ENCODE measurements at regions not wholly inside any gene's neighbourhood (a gene's known extent, or its start where the extent isn't known, plus 50 kb on each side); places are given as distances from the start of the nearest gene placed in this dataset.

DNA sequence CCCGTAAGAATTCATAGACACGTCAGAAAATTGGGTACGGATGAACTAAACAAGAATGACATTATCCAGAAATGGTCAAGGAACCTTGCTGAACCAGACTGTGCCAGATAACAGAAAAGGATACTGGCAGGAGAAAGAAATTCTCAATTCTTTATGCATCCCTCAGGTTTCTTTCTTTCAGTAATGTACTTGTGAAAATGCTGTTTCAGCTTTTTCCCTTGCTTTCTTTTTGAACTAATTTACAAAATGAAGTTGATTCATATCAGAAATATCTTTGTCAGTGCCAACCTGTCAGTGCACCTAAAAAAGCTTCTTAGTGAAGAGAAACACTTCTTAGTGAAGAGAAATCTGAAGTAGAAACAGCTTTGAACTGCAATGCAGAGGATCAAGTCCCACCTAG lies 643.6 kb upstream of the RORB start:
- no peak for DNase-seq (ENCODE audit: low read depth)
- TF ChIP-seq, protein P1, sequence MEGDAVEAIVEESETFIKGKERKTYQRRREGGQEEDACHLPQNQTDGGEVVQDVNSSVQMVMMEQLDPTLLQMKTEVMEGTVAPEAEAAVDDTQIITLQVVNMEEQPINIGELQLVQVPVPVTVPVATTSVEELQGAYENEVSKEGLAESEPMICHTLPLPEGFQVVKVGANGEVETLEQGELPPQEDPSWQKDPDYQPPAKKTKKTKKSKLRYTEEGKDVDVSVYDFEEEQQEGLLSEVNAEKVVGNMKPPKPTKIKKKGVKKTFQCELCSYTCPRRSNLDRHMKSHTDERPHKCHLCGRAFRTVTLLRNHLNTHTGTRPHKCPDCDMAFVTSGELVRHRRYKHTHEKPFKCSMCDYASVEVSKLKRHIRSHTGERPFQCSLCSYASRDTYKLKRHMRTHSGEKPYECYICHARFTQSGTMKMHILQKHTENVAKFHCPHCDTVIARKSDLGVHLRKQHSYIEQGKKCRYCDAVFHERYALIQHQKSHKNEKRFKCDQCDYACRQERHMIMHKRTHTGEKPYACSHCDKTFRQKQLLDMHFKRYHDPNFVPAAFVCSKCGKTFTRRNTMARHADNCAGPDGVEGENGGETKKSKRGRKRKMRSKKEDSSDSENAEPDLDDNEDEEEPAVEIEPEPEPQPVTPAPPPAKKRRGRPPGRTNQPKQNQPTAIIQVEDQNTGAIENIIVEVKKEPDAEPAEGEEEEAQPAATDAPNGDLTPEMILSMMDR (IDR thresholded peaks at IDR 0.05; ENCODE audit: insufficient read depth, low read depth, low read length, missing control alignments): no peak
- no peak overlapping the region for H3K4me3 ChIP-seq (ENCODE audit: low read depth, low read length)

DNA sequence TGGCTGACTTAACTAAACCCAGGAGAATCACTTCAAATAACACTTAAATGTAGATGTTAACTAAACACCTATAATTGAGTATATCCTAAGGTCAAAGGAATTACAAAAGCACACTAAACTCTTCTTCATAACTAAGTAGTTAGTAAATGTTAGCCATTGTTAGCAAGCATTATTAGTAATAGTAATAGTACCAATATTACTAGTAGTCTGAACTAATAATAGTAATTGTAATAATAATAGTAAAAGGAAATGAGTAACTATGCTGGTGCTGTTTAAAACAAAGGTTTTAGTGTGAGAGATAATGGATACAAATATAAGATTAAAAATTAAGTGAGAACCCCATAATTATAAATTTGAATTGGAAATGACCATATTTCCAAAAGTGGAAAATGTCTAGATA lies 641.9 kb upstream of the RORB start:
- TF ChIP-seq, protein P1 (IDR thresholded peaks at IDR 0.05; ENCODE audit: insufficient read depth, low read depth, low read length, missing control alignments): no peak
- no peak for DNase-seq (ENCODE audit: low read depth)
- no peak overlapping the region for H3K4me3 ChIP-seq (ENCODE audit: low read depth, low read length)

DNA sequence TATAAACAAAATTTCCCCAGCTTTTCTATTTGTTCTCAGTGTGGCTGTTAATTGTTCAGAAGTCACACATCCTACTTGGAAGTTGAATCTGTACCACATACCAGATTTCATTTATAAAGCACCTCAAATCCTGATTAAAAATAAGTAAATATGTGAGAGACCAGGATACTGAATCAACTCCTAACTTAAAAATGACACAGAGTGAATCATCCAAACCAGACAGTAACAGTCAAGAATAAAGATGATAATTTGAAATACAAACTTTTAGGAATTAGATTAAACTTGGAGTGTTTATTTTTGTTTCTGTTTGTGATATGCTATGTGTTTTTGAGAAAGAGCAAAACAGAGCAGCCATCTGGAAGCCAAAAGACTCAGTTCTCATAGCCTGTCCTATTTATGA lies 633.2 kb upstream of the RORB start:
- TF ChIP-seq, protein P1 (IDR thresholded peaks at IDR 0.05; ENCODE audit: insufficient read depth, low read depth, low read length, missing control alignments): no peak
- H3K4me3 ChIP-seq (ENCODE audit: low read depth, low read length): no peak overlapping the region
- DNase-seq (ENCODE audit: low read depth): no peak

DNA sequence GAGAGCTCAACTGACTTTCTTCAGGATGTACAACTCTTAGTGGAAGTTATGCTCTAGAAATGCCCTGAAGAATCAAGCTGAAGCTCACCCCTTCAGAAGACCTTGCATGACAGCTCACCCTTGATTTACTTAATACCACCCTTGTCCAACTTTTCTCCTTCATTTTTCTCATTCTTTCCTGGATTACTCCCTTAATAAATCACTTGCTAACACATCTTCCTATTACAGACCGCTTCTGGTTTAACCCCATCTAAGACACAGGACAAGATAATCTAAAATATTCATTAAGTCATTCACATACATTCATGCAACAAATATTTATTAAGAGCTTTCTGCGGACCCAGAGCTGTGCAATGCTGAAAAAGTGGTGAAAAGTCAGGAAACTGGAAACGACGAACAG lies 630.7 kb upstream of the RORB start:
- no peak overlapping the region for H3K4me3 ChIP-seq (ENCODE audit: low read depth, low read length)
- TF ChIP-seq, protein P1 (IDR thresholded peaks at IDR 0.05; ENCODE audit: insufficient read depth, low read depth, low read length, missing control alignments): no peak
- DNase-seq (ENCODE audit: low read depth): no peak

DNA sequence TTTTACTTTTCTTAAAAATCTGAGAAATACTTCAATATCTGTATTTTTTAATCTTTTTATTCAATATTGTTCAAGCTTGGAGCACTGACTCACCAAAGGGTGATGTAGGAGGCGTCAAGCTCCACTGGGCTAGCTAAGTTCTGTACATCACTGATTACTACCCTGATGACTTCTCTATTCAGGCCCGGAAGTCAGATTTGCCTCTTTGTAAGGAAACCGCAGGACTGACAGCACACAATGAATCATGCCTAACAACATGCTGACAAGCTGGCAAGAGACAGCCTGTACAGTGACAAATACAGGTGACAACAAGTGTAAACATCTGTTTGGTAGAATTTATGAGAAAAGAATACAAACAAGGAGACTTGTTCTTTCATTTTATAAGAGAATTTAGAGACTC lies 627.9 kb upstream of the RORB start:
- TF ChIP-seq, protein P1 (IDR thresholded peaks at IDR 0.05; ENCODE audit: insufficient read depth, low read depth, low read length, missing control alignments): no peak
- peak; percentile 80 for DNase-seq (ENCODE audit: low read depth)
- H3K4me3 ChIP-seq (ENCODE audit: low read depth, low read length): no peak overlapping the region

DNA sequence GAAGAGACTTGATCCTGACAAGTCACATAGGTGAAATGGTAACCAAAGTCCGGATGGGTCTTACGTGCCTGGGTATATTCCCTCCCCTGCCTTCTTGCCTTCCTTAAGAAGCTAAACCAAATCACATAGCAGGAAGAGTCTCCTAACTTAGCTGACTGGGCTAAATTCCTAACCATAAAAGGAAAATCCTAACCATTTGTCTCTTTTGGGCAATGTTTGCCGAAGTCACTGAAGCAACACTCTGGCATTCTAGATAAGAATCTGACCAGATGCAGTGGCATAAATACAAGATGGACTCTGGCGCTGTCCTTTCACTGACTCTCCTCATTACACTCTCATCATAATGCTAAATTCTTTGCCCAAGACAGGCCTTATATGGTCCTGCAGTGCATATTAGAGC lies 625.5 kb upstream of the RORB start:
- TF ChIP-seq, protein P1 (IDR thresholded peaks at IDR 0.05; ENCODE audit: insufficient read depth, low read depth, low read length, missing control alignments): no peak
- no peak for DNase-seq (ENCODE audit: low read depth)
- H3K4me3 ChIP-seq (ENCODE audit: low read depth, low read length): no peak overlapping the region

DNA sequence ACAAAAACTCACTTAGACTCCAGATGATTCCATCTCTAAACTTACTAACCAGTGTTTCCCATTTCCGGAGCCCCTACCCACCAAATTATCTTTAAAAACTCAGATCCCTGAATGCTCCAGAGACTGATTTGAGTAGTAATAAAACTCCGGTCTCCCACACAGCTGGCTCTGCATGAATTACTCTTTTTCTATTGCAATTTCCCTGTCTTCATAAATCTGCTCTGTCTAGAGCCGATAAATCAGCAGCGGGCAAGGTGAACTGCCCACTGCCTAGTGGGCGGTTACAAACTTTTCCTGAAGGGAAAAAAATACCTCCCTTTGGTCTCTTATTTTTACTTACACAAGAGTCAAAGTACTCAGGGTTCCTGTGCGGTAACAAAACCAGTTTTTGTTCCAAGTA lies 624.4 kb upstream of the RORB start:
- TF ChIP-seq, protein P1 (IDR thresholded peaks at IDR 0.05; ENCODE audit: insufficient read depth, low read depth, low read length, missing control alignments): no peak
- no peak overlapping the region for H3K4me3 ChIP-seq (ENCODE audit: low read depth, low read length)
- DNase-seq (ENCODE audit: low read depth): no peak
